ENCODE measurements at regions not wholly inside any gene's neighbourhood (a gene's known extent, or its start where the extent isn't known, plus 50 kb on each side); places are given as distances from the start of the nearest gene placed in this dataset.

DNA sequence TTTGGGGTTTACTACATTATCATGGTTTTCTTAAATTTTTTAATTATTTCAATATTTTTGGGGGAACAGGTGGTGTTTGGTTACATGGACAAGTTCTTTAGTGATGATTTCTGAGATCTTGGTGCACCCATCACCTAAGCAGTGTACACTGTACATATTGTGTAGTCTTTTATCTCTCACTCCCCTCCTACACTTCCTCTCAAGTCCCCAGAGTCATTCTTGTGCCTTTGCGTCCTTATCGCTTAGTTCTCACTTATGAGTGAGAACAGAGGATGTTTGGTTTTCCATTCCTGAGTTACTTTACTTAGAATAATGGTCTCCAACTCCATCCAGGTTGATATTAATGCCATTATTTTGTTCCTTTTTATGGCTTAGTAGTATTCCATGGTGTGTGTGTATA, 130.9 kb upstream of the CD93 start:
- no peak for DNase-seq
- Mint-ChIP-seq H3K4me1 (ENCODE audit: low read depth) (no peaks in the 10 kb centered on the region), H3K27ac (no peak overlapping the region), H3K9me3 (peaks cover 14% of the 10 kb centered on the region; the same call in 1 of the 2 replicates), H3K27me3 (ENCODE audit: insufficient read depth) (no peaks in the 10 kb centered on the region; the same call in 1 of the 2 replicates), H3K4me3 (no peak overlapping the region), H3K36me3 (ENCODE audit: low read depth) (no peaks in the 10 kb centered on the region)
- TF ChIP-seq CTCF (IDR thresholded peaks at IDR 0.05), result no peak

GRCh38 chr20:23215344-23215995, 129.3 kb upstream of the CD93 start:
- DNase-seq, result no peak
- Mint-ChIP-seq H3K36me3 (ENCODE audit: low read depth) (no peaks in the 10 kb centered on the region), H3K4me3 (no peak overlapping the region), H3K9me3 (peaks cover 8% of the 10 kb centered on the region; the same call in 1 of the 2 replicates), H3K4me1 (ENCODE audit: low read depth) (no peaks in the 10 kb centered on the region), H3K27me3 (ENCODE audit: insufficient read depth) (0 out of 2 replicates have a peak, but pooled peaks cover 4% of the 10 kb centered on the region), H3K27ac (no peak overlapping the region)
- no peak for TF ChIP-seq CTCF (IDR thresholded peaks at IDR 0.05)

DNA sequence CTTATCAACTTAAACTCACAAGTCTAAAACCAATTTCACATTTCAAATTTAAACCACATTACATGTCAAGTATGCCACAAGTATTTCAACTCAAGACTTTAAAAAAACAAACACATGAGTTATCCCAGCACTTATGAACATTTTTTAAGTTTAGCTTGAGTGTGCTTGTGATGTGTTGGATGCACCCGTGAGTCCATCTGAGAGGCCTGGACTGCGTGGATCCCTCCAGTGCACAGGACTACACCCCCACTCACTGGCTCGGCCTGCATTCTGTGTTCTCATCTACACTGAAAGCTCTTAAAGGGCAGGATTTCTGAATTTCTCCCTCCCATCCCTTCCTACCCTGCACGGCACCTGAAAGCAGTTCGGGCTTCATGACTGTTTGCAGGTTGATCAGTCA, 128.8 kb upstream of the CD93 start:
- Mint-ChIP-seq H3K4me1 (ENCODE audit: low read depth) (no peaks in the 10 kb centered on the region), H3K36me3 (ENCODE audit: low read depth) (no peaks in the 10 kb centered on the region), H3K9me3 (peaks cover 8% of the 10 kb centered on the region; the same call in 1 of the 2 replicates), H3K27me3 (ENCODE audit: insufficient read depth) (0 out of 2 replicates have a peak, but pooled peaks cover 5% of the 10 kb centered on the region), H3K4me3 (no peak overlapping the region), H3K27ac (no peak overlapping the region)
- DNase-seq, result no peak
- no peak for TF ChIP-seq CTCF (IDR thresholded peaks at IDR 0.05)

GRCh38 chr20:23212464-23212995, 126.4 kb upstream of the CD93 start:
- H3K27me3 Mint-ChIP-seq (ENCODE audit: insufficient read depth), result peaks cover 10% of the 10 kb centered on the region
- no peak overlapping the region for H3K27ac Mint-ChIP-seq
- no peaks in the 10 kb centered on the region for H3K4me1 Mint-ChIP-seq (ENCODE audit: low read depth)
- H3K36me3 Mint-ChIP-seq (ENCODE audit: low read depth), result no peaks in the 10 kb centered on the region
- no peak for TF ChIP-seq CTCF (IDR thresholded peaks at IDR 0.05)
- no peak for DNase-seq
- H3K9me3 Mint-ChIP-seq, result no peaks in the 10 kb centered on the region
- no peak overlapping the region for H3K4me3 Mint-ChIP-seq

DNA sequence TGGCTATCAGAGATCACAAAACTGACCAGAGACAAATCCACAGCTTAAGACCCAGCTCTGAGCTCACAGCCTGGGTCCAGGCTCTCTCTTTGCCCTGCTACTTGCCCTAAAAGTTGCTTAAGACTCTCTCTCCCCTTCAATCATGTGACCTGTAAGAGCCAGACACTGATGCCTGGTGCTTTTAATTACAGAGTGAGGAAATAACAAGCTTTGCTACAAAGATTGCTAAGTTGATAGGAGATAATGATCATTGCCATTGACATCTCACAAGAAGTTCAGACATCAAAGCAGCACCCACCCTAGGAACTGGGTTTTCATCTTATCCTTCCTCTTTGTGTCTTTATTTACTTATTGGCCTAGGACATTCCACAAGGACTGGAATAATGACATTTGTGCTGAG, 125.9 kb upstream of the CD93 start:
- no peaks in the 10 kb centered on the region for H3K4me1 Mint-ChIP-seq (ENCODE audit: low read depth)
- H3K36me3 Mint-ChIP-seq (ENCODE audit: low read depth), result no peaks in the 10 kb centered on the region
- H3K27ac Mint-ChIP-seq, result no peak overlapping the region
- DNase-seq, result no peak
- no peaks in the 10 kb centered on the region for H3K9me3 Mint-ChIP-seq
- no peak for TF ChIP-seq CTCF (IDR thresholded peaks at IDR 0.05)
- no peak overlapping the region for H3K4me3 Mint-ChIP-seq
- H3K27me3 Mint-ChIP-seq (ENCODE audit: insufficient read depth), result peaks cover 10% of the 10 kb centered on the region
